Stimulated activated CD4-positive, alpha-beta T cell treated with anti-CD3 and anti-CD28 coated beads, TNF-alpha, amount 100 ng/mL, for 24 hours (primary cell): ENCODE measurements at regions not wholly inside any gene's neighbourhood (a gene's known extent, or its start where the extent isn't known, plus 50 kb on each side); places are given as distances from the start of the nearest gene placed in this dataset.
A peak's percentile ranks its signal among the peaks of the same experiment; 100 is the strongest.
"Not testable (repeated sequence)": the region's sequence is repeated elsewhere in the genome, so short reads cannot be mapped to it uniquely, and the experiment has no call there.

Experiments used
- DNase-seq, 3 experiments: peaks; one replicate each; pipeline ENCODE4 v3.0.0-alpha.2; 2020; ENCODE audit warnings: low read depth in 3 of 3

DNA sequence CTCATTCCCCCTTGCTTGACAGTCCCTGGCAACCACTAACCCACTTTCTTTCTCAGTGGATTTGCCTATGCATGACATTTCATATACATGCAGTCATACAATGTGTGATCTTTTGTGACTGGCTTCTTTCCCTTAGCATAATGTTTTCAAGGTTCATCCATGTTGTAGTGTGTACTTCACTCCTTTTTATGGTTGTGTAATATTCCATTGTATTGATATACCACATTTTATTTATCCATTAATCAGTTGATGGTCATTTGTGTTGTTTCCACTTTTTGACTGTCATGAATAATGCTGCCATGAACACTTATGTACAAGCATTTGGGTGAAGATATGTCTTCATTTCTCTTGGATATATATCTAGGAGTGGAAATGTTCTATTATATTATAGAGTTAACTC, 127.7 kb upstream of the GRIK3 start:
- no peak for DNase-seq

DNA sequence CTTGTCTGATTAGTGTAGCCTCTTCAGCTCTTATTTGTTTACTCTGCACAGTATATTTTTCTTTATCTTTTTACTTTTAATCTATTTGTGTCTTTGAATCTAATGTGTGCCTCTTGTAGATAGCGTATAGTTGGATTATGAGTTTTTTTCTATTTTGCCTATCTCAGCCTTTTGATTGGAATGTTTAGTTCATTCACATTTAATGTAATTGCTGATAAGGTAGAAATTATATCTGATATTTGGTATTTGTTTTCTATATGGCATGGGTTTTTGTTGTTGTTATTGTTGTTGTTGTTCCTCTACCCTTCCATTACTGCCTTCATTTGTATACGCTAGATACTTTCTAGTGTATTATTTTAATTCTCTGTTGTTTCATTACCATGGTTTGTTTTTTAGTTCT, 131.7 kb upstream of the GRIK3 start:
- DNase-seq: no peak

DNA sequence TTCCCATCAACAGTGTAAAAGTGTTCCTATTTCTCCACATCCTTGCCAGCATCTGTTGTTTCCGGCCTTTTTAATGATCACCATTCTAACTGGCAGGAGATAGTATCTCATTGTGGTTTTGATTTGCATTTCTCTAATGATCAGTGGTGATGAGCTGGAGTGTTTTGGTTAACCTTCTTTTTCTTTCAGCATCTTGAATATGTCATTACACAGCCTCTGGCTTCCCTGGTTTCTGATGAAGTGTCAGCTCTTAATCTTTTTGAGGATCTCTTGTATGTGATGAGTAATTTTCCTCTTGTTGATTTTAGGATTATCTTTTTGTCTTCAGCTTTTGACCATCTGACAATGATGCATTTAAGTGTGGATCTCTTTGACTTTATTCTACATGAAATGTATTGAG, 133.2 kb upstream of the GRIK3 start:
- DNase-seq: no peak

DNA sequence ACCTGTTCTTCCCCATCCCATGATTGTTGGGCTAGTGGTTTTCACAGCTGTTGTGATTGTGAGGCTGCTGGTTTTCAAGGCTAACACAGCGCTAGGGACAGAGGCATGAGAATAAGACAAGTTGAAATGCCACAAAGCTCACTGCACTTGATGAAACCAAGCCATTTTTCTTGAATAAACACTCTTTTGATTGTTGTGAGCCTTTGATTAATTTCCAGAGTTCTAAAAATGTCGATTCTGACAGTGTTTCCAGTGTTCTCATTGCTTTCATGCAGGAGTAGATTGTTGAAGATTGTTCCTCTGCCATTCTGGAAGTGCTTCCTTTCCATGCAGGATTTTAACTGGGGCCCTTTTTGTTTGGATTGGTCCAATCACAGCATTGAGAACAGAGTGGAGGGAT, 134.9 kb upstream of the GRIK3 start:
- no peak for DNase-seq

DNA sequence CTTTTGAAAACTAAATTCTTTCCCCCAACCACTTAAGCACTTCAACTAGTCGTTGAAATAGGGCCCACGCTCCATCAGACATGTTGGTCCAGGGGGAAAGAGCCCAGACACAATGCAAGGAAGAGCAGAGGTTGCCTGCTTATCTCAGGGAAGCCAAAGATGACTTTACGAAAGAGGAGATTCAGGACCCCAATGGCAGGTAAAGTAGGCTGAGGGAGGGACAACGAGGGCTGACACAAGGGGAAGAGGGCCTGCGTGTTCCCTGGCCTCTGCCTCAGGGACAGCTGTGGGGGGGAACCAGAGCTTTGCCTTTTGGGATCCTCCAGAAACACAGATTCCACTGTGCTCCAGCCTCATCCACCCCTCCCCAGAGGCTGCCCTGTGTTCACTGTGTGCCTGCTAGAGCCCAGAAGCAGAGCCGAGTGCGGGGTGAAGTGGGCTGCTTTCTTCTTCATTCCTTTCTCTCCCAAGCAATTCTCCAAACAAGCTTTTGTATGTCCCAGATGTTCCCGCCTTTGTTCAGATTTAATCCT, 135.5 kb upstream of the GRIK3 start:
- no peak for DNase-seq

DNA sequence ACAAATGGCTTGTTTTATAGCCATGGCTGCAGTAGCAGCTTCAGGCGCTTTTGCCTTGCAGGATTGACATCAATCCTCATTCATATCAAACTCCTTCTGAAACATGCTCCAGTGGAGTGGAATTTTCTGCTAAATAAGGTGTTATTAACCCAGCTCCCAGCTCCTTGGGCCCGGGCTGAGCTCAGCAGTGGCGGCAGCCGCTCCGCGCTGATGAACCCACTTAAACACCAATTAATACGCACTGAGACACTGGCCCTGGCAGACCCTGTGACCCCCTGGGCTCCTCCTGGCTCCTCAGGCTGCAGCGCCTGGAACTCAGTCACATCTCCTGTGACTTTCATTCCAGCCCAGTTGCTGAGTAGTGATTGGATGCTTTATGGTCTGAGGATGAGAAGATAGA, 137.4 kb upstream of the GRIK3 start:
- no peak for DNase-seq

DNA sequence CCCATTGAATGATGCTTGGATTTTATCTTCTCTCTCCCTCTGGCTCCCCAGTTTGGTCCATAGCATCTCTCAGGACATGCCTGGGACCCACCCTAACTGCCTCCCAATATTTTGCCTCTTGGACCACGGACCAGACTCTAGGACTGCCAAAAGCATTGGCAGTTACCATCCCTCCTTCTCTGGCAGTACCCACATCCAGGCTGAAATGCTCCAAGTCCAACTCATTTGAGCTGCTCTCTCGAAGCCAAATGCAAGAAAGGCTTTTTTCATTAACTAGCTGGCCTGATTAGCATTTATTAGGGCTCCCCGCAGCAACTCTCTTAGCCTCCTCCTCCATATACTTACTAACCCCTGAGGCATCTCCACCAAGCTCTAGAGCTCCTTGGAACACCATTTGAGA, 140.0 kb upstream of the GRIK3 start:
- no peak for DNase-seq

DNA sequence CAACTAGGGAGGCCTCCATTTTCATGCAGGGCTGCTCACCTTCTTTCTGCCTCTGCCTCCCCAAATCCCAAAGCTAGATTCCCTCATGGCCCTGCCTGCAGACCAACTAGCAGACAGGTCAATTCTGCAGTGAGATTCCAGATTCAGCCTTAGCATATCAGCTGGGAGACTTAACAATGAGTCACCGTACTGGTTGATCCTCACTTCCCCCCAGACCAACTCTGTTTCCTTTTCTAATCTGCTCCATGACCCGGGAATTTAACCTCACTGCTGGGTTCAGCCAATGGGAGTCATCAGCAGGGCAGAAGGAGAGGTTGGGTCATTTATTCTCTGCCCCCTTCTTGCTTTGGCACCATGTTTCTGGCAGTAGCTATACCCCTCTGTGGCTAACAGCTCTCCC, 140.6 kb upstream of the GRIK3 start:
- no peak for DNase-seq

DNA sequence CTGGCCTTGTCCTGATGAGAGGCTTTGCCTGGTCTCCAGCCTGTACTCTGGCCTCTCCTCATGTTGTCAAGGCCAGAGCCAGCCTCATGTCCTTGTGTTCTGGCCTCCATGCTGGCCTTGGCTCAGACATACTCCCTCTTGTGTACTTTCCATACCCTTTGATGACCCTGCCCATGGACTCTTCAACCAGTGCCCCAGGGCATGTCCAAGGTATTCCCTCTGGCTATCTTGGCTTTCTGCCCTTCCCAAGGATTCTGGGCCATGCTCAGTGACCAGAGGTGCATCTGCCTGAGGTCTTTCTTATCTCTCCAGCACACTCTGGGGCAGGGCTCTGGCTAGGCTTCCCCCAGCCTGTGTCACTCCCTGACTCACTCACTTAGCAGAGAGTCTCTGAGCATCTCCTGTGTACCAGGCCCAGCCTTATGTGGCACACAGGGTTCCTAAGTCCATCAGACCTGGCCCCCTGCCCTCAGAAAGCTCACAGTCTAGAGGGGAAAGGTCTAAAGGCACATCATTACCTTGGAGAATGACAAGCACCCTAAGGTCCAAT, 141.4 kb upstream of the GRIK3 start:
- DNase-seq: no peak

DNA sequence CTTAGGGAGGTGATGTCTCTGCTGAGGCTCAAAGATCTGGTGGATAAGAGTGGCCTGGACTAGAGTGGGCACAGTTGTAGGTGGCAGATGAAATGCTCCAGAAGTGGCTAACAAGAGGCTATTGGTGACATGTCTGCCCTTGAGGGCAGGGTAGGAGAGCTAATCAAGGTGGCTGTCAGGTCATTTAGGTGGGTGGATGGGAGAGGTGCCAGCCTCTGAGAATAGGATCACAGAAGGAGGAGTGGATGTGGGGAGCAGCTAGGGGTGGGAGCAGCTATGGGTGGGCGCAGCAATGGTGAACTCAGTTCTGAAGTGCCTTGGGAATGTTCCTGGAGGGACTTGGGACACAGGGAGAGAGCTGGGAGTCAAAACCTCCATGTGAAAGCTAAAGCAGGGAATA, 142.0 kb upstream of the GRIK3 start:
- DNase-seq: no peak

DNA sequence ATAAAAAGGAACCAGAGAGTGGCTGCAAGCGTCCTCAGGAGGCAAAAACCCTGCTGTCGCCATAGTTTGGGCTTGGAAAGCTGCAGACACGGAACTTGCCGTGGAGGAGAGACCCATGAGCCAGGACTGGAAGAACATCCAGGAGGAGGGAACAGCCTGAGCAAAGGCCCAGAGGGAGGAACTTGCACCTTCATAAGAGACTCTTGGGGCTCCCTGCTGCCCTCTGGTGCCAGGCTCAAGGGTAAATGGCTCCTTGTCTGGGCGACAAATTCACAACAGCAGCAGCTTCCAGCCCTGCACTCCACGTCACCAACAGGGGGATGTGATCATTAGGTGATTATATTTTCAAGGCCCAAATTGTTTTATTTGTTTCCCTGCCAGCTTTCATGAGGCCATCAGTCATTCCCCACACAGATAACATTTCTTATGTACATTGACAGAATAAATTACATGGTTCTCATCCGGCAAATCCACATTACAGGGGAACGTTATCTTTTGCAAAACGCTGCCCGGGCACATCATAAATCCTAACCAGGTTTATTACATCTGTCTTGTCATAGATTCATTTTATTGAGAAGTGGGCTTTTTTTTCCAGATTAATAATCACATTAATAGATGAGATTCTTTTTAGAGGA, 143.0 kb upstream of the GRIK3 start:
- peak in 1 of 3 experiments; percentile 15 for DNase-seq

DNA sequence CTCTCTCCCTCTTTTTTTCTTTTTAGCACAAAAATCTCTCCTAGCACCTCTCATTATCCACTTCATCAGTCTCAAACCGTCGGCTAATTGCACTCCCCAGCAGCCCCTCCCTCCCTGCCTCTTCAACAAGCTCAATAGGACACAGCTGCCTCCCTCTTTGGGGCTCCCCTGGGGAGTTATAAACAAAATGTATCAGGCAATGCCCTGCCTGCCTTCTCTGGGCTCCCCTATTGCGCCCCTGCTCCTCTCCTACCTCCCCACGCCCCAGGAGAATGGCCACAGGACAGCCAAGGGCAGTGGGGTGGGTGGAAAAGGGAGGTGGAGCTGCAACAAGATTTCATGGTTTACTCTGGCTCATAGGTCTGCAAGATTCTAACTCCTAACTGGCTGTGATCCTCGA, 147.1 kb upstream of the GRIK3 start:
- no peak for DNase-seq

DNA sequence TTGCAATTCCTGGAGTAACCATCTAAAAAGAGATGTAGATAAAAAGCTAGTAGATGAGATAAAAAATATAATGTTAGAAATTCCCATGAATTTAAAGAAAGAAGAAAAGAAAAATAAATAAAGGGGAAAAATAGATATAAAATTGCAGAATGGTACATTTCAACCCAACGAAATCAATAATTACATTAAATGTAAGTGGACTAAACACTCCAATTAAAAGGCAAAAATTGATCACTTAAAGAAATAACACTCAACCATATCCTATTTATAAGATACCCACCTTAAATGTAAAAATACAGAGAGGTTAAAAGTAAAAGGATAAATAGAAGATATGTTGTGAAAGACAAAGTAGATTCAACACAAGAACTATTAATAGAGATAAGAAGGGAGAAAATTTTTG, 150.5 kb upstream of the GRIK3 start:
- DNase-seq: no peak

DNA sequence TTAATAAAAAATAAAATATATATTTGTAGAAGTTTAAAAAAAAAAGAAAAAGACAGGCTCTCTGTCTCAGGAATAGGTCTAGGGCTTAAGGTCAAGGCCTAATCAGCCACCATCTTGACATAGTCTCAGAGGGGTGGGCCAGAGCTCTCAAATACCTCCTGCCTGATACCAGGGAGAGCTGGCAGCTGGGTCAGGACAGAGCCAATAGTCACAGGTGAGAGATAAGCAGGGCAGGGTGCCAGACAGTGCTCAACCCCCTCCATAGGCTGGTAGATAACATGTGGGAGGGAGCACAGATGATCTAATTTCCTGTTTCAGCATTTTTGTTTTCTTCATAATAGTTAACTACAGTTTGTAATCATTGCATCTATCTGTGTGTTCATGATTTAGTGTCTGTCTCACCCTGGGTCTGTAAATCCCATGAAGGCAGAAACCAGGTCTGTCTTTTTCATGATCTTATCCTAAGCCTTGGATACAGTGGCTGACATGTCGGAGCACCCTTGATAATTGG, 152.0 kb upstream of the GRIK3 start:
- no peak for DNase-seq

DNA sequence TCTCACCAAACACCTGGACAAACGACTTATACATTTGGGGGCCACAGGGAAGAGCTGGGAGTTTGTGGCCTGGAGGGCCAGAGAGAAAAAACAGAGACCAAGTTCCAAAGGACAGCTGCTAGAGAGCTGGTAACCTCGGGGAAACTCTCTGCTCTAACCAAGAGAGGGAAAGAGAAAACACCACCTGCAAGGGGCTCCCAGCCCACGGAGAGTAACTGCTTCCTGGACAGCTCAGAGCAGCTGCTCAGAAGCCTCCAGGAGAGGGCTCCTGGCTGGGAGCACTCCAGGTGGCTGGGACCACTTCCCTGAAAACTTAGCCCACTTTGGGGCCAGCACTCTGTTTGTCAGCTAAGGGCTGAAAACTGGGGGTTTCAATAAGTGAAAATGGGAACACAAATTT, 154.8 kb upstream of the GRIK3 start:
- DNase-seq: no peak

DNA sequence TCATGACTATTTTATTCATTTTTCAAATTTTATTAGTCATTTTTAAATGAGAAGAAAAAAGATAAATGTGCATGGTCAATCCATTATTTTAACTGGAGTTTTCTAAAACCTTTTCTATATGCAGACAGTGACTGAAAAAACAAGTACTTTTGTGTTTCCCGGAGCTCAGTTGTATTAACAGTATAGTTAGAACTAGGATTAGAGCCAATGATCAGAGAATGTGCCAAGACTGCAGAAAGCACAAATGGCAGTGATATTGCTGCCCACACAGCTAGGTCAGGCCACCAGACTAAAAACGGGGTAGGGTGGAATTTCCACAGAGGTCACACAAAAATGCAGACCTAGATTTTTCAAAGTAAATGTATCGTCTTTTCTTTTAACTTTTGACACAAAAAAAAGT, 163.1 kb upstream of the GRIK3 start:
- DNase-seq: no peak

DNA sequence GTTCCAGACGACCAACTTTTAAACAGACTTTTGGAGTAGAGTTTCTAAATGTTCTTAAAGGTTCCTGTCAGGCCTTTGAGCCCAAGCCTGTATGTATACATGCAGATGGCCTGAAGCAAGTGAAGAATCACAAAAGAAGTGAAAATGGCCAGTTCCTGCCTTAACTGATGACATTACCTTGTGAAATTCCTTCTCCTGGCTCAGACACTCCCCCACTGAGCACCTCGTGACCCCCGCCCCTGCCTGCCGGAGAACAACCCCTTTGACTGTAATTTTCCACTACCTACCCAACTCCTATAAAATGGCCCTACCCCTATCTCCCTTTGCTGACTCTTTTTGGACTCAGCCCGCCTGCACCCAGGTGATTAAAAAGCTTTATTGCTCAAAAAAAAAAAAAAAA, 180.0 kb upstream of the GRIK3 start:
- DNase-seq: not testable (repeated sequence)

DNA sequence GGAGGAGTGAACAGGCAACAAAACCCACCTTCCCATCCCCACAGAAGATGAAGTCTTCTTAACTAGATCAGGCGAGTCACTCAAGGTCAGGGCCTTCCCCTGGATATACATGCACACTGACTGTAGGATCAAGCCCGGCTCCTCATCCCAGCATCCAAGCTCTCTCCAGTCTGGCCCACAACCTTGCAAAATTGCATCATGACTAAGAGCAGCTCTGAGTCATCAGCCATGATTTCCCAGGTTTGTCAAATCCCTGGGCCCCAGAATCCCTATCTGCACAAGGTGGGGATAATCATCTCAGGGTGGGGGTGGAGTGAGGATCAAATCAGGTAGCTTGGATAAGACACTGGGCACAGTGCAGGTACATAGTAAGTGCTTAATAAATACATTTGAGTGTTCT, 199.3 kb upstream of the GRIK3 start:
- DNase-seq: no peak

DNA sequence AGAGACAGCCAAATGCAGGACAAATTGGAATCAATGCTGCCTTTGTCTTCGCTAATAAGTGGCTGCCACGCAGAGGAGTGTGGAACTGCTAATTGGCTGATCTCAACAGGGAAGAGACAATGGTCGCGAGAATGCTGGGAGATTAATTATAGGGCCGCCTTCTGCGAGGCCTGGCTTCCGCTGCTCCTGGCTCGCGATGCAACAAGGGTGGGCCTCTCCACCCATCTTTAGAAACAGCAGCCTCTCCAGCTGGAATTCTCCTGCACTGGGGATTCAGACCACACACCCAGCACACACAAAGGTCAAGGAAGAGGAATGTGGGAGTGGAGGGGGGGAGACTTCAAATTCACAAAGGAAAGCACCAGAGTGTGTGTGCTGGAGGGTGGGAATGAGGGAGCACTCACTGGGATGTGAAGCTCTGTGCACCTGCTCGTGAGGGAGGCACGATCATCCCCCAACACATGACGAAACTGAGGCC, 200.7 kb upstream of the GRIK3 start:
- no peak for DNase-seq

DNA sequence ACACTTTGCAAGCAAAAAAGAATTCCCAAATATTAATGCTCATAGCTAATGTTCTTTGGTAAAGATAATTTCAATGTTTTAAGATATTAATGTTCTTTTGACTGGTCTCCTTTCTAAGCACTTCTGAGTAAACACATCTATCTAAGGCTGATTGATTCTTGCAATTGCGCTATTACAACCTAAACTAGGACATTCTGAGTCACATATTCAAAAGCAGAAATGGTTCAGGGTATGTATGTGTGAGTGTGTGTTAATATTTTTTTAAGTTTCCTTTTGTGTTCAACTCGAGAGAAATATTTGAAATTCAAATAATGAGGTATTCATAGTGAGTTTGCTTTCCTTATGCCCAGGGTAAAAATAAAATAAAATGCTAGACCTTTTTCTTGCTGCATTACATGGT, 203.6 kb upstream of the GRIK3 start:
- DNase-seq: no peak

DNA sequence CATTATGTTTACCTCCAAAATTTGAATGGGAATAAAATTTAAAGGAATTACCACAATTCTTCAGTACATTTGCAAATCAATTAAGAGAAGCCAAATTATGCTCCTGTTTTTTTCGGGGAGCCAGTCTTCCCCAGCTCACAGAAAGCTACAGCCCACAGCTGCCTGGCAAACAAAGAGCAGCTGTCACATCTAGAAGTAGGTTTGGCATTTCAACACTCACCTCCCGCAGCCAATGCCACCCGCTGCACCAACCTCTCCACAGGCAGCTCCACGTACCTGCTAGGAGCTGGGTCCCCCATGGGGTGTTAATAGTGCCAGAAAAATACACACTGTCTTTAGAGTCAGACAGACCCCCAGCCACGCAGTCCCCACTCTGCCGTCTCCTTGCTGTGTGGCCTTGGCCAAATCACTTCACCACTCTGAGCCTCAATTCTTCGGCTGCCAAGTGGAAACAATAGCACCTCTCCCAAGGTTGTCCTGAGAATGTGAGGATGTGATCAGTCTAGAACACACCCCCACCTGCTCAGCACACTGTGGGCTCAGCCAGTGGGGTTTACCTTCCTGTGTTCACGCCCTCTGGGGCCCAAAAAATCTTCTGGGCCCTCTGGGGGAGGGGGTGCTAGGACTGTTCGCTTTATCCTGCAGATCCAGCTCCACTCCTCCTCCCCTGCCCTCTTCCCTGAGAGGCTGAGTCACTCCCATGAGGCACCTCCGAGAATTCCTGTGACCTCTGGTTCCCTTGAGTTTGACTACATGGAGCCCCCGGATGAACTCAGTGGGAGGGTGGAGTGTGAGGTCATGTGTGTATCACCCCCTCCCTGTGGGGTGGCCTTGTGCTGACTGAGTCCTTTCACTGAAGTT, 204.3 kb upstream of the GRIK3 start:
- DNase-seq: no peak

DNA sequence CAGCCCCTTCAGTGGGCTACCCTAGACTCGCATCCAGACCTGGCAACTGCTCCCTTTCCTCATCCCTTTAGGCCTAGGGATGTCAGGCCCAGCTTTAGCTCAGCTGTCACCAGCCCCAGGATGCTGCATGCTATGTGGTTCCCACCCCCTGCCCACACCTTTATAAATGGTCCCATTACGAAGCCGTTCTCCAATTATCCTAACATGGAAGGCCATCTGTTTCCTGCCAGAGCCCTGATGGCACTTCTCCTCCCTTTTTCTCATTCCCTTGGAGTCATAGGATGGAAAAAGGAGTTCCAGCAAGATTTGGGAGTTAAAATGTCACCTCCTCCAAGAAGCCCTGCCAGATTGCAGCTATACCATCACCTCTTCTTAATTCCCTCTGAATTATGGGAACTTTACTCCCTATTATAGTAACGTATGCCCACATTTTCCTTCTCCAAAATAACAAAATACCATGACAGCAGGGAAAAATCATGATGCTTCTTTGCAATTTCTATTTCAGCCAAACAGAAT, 205.0 kb upstream of the GRIK3 start:
- no peak for DNase-seq
